NCI-H2107 treated with DMSO at 0.1 percent for 48 hours (cell line): ENCODE measurements at regions not wholly inside any gene's neighbourhood (a gene's known extent, or its start where the extent isn't known, plus 50 kb on each side); places are given as distances from the start of the nearest gene placed in this dataset.

Source experiments
- DNase-seq: peaks from one replicate; lab custom pipeline; 2025; ENCODE audit not compliant: unreplicated experiment; lab: John Stamatoyannopoulos, UW

GRCh38 chr14:87139299-87139698 is 853.7 kb downstream of the GALC start:
- DNase-seq, result no peak

- no peak for DNase-seq
These were observed 859.7 kb downstream of the GALC start for GRCh38 chr14:87133073-87133801.

- DNase-seq, result peak; percentile 61
These were observed 861.1 kb downstream of the GALC start for GRCh38 chr14:87131879-87132278.

GRCh38 chr14:87122166-87122565 is 870.8 kb downstream of the GALC start:
- DNase-seq, result no peak

- no peak for DNase-seq
These were observed 871.3 kb downstream of the GALC start for GRCh38 chr14:87121716-87122115.

- no peak for DNase-seq
These were observed 877.7 kb downstream of the GALC start for GRCh38 chr14:87115234-87115633.

- no peak for DNase-seq
These were observed 879.7 kb downstream of the GALC start for GRCh38 chr14:87113286-87113685.

- DNase-seq, result no peak
These were observed 881.2 kb downstream of the GALC start for GRCh38 chr14:87111741-87112140.

- DNase-seq, result no peak
These were observed 881.9 kb downstream of the GALC start for GRCh38 chr14:87111126-87111525.

- DNase-seq, result no peak
These were observed 883.7 kb downstream of the GALC start for GRCh38 chr14:87109271-87109670.

- DNase-seq, result no peak
These were observed 884.3 kb downstream of the GALC start for GRCh38 chr14:87108726-87109125.

GRCh38 chr14:87102811-87103378 is 890.1 kb downstream of the GALC start:
- no peak for DNase-seq

GRCh38 chr14:87097015-87097414 is 896.0 kb downstream of the GALC start:
- DNase-seq, result no peak

GRCh38 chr14:87094913-87095312 is 898.1 kb downstream of the GALC start:
- no peak for DNase-seq

- DNase-seq, result no peak
These were observed 904.4 kb downstream of the GALC start for GRCh38 chr14:87088588-87088987.

- DNase-seq, result no peak
These were observed 905.1 kb downstream of the GALC start for GRCh38 chr14:87087881-87088280.

GRCh38 chr14:87084908-87085307 is 908.1 kb downstream of the GALC start:
- DNase-seq, result no peak

GRCh38 chr14:87082917-87083316 is 910.1 kb downstream of the GALC start:
- no peak for DNase-seq

GRCh38 chr14:87081004-87081403 is 912.0 kb downstream of the GALC start:
- no peak for DNase-seq

GRCh38 chr14:87080146-87080545 is 912.8 kb downstream of the GALC start:
- DNase-seq, result no peak

- DNase-seq, result no peak
These were observed 913.6 kb downstream of the GALC start for GRCh38 chr14:87079416-87079815.

- no peak for DNase-seq
These were observed 916.1 kb downstream of the GALC start for GRCh38 chr14:87076922-87077321.

GRCh38 chr14:87076146-87076545 is 916.8 kb downstream of the GALC start:
- no peak for DNase-seq
